Chondrocyte (in vitro differentiated cells): ENCODE measurements at regions not wholly inside any gene's neighbourhood (a gene's known extent, or its start where the extent isn't known, plus 50 kb on each side); places are given as distances from the start of the nearest gene placed in this dataset.
A peak's percentile ranks its signal among the peaks of the same experiment; 100 is the strongest.

Experiments used
- DNase-seq: peaks from one replicate; pipeline ENCODE4 v3.0.0; 2021; ENCODE audit warnings: mixed read lengths, low spot score
- H3K27ac Mint-ChIP-seq: one replicate; pipeline ENCODE4 v1.8.0; 2021; ENCODE audit warnings: mild to moderate bottlenecking, moderate library complexity, mixed read lengths; ENCODE audit not compliant: unreplicated experiment
- H3K27me3 Mint-ChIP-seq: 2 replicates; pipeline ENCODE4 v1.8.0; 2021; ENCODE audit warnings: low read depth, mixed read lengths
- H3K36me3 Mint-ChIP-seq: 2 replicates; pipeline ENCODE4 v1.8.0; 2021; ENCODE audit warnings: low read depth, mixed read lengths
- H3K4me1 Mint-ChIP-seq: 2 replicates; pipeline ENCODE4 v1.8.0; 2021; ENCODE audit warnings: low read depth, mild to moderate bottlenecking, mixed read lengths
- H3K4me3 Mint-ChIP-seq: one replicate; pipeline ENCODE4 v1.8.0; 2021; ENCODE audit warnings: mild to moderate bottlenecking, moderate library complexity, mixed read lengths; ENCODE audit not compliant: unreplicated experiment
- H3K9me3 Mint-ChIP-seq: 2 replicates; pipeline ENCODE4 v1.8.0; 2021; ENCODE audit warnings: low read depth, mixed read lengths
- CTCF ChIP-seq: fragments of 200-600 bp; sonication (generic); IDR thresholded peaks from 2 replicates; pipeline ENCODE4 v1.5.0; 2021; ENCODE audit warnings: antibody characterized with exemption, mild to moderate bottlenecking, moderate library complexity

GRCh38 chr22:49237279-49237678 is 590.4 kb downstream of the BRD1 start:
- H3K27ac Mint-ChIP-seq = no peak overlapping the region
- DNase-seq = no peak
- no peak for TF ChIP-seq CTCF
- no peaks in the 10 kb centered on the region for H3K27me3 Mint-ChIP-seq
- no peaks in the 10 kb centered on the region for H3K36me3 Mint-ChIP-seq
- H3K4me3 Mint-ChIP-seq = no peak overlapping the region
- no peaks in the 10 kb centered on the region for H3K4me1 Mint-ChIP-seq
- H3K9me3 Mint-ChIP-seq = peaks cover 7% of the 10 kb centered on the region

- Mint-ChIP-seq H3K4me3 (no peak overlapping the region), H3K36me3 (no peaks in the 10 kb centered on the region), H3K27ac (no peak overlapping the region), H3K4me1 (no peaks in the 10 kb centered on the region), H3K27me3 (no peaks in the 10 kb centered on the region), H3K9me3 (peaks cover 4% of the 10 kb centered on the region)
- no peak for TF ChIP-seq CTCF
- no peak for DNase-seq
Observed at GRCh38 chr22:49236541-49237075, 591.1 kb downstream of the BRD1 start.

GRCh38 chr22:49235463-49236300 is 592.0 kb downstream of the BRD1 start:
- H3K9me3 Mint-ChIP-seq = peaks cover 4% of the 10 kb centered on the region
- no peak for TF ChIP-seq CTCF
- H3K4me1 Mint-ChIP-seq = no peaks in the 10 kb centered on the region
- no peaks in the 10 kb centered on the region for H3K27me3 Mint-ChIP-seq
- peak; percentile 57 for DNase-seq
- no peak overlapping the region for H3K27ac Mint-ChIP-seq
- H3K36me3 Mint-ChIP-seq = no peaks in the 10 kb centered on the region
- H3K4me3 Mint-ChIP-seq = no peak overlapping the region

GRCh38 chr22:49234459-49234858 is 593.2 kb downstream of the BRD1 start:
- no peaks in the 10 kb centered on the region for H3K27me3 Mint-ChIP-seq
- no peaks in the 10 kb centered on the region for H3K36me3 Mint-ChIP-seq
- DNase-seq = peak; percentile 58
- peaks cover 5% of the 10 kb centered on the region for H3K9me3 Mint-ChIP-seq
- H3K27ac Mint-ChIP-seq = no peak overlapping the region
- H3K4me3 Mint-ChIP-seq = no peak overlapping the region
- no peak for TF ChIP-seq CTCF
- H3K4me1 Mint-ChIP-seq = no peaks in the 10 kb centered on the region

GRCh38 chr22:49233507-49234100 is 594.1 kb downstream of the BRD1 start:
- peaks cover 11% of the 10 kb centered on the region for H3K9me3 Mint-ChIP-seq
- no peaks in the 10 kb centered on the region for H3K4me1 Mint-ChIP-seq
- H3K36me3 Mint-ChIP-seq = no peaks in the 10 kb centered on the region
- peak; percentile 53 for DNase-seq
- H3K4me3 Mint-ChIP-seq = no peak overlapping the region
- no peaks in the 10 kb centered on the region for H3K27me3 Mint-ChIP-seq
- H3K27ac Mint-ChIP-seq = no peak overlapping the region
- TF ChIP-seq CTCF = no peak
